H1 (cell line): ENCODE measurements at regions not wholly inside any gene's neighbourhood (a gene's known extent, or its start where the extent isn't known, plus 50 kb on each side); places are given as distances from the start of the nearest gene placed in this dataset.

ENCODE experiments used
- HDAC6 ChIP-seq: IDR thresholded peaks from one replicate; pipeline ENCODE4 v1.7.1; 2012; ENCODE audit warnings: low read depth, mild to moderate bottlenecking, inconsistent platforms, low read length, moderate library complexity
- KDM1A ChIP-seq: fragments of 200-600, 300-600 bp; sonication (generic); IDR thresholded peaks from 2 replicates; pipeline ENCODE4 v1.7.1; 2016; ENCODE audit warnings: mild to moderate bottlenecking, low read length, borderline replicate concordance
- POLR2A ChIP-seq, 2 experiments: IDR thresholded peaks; 1 replicate in 1 of 2; 2 replicates in 1 of 2; pipeline ENCODE4 v1.6.1; 2011; ENCODE audit warnings: low read depth in 2 of 2, low read length in 2 of 2, mild to moderate bottlenecking in 2 of 2; ENCODE audit errors: control extremely low read depth in 1 of 2
- YY1 ChIP-seq: IDR thresholded peaks from 2 replicates; pipeline ENCODE4 v1.6.1; 2011; ENCODE audit warnings: low read depth, mild to moderate bottlenecking, low read length
- TF ChIP-seq, protein P1 (sequence below), 3 experiments: IDR thresholded peaks; 1 replicate in 2 of 3; 2 replicates in 1 of 3; pipeline versions ENCODE4 v1.5.1 to v1.6.1; 2011; ENCODE audit warnings: low read length in 3 of 3, mild to moderate bottlenecking in 3 of 3, inconsistent platforms in 2 of 3, low read depth in 1 of 3, moderate library complexity in 1 of 3; ENCODE audit not compliant: insufficient read depth in 1 of 3; ENCODE audit errors: control extremely low read depth in 1 of 3

- TF ChIP-seq KDM1A (no peak), POLR2A (IDR thresholded peaks at IDR 0.05; ENCODE audit: control extremely low read depth in 1 of 2, low read depth in 2 of 2, low read length in 2 of 2) (no peak), YY1 (no peak), HDAC6 (no peak)
- TF ChIP-seq, protein P1, sequence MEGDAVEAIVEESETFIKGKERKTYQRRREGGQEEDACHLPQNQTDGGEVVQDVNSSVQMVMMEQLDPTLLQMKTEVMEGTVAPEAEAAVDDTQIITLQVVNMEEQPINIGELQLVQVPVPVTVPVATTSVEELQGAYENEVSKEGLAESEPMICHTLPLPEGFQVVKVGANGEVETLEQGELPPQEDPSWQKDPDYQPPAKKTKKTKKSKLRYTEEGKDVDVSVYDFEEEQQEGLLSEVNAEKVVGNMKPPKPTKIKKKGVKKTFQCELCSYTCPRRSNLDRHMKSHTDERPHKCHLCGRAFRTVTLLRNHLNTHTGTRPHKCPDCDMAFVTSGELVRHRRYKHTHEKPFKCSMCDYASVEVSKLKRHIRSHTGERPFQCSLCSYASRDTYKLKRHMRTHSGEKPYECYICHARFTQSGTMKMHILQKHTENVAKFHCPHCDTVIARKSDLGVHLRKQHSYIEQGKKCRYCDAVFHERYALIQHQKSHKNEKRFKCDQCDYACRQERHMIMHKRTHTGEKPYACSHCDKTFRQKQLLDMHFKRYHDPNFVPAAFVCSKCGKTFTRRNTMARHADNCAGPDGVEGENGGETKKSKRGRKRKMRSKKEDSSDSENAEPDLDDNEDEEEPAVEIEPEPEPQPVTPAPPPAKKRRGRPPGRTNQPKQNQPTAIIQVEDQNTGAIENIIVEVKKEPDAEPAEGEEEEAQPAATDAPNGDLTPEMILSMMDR (IDR thresholded peaks at IDR 0.05; ENCODE audit: control extremely low read depth in 1 of 3, insufficient read depth in 1 of 3, low read depth in 1 of 3, low read length in 3 of 3) = no peak
Measured at GRCh38 chr5:39906146-39906545, 481.4 kb upstream of the DAB2 start.
